ENCODE measurements at regions not wholly inside any gene's neighbourhood (a gene's known extent, or its start where the extent isn't known, plus 50 kb on each side); places are given as distances from the start of the nearest gene placed in this dataset.

DNA sequence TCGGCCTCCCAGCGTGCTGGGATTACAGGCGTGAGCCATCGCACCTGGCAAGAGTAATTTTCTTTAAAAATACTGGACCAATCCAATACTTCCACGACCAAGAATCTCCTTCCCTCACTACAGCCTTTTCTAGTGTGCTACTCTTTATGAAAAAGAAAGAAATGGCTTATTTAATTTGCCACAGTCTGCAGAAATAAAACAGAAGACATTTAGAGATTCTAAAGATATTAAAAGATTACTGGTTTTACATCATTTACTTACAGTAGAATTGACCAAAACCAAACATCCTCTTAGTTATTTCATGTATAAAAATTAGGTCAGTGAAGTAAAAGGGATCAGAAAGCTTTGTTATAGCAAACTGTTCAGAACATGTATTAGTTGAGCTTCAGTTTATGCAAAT is 679.6 kb downstream of the MAT2B start:
- Histone ChIP-seq H3K9me2 (ENCODE audit: insufficient read depth, low read length) (no peaks in the 10 kb centered on the region), H4K20me1 (ENCODE audit: insufficient read depth) (no peaks in the 10 kb centered on the region), H3K27me3 (ENCODE audit: insufficient read depth, low read depth, low read length) (no peaks in the 10 kb centered on the region), H3K36me3 (ENCODE audit: insufficient read depth, low read length) (no peaks in the 10 kb centered on the region), H3K27ac (ENCODE audit: low read length) (no peak overlapping the region), H3K79me2 (replicated peaks; ENCODE audit: insufficient read depth, low read length) (no peaks in the 10 kb centered on the region), H3K4me3 (ENCODE audit: low read length) (no peak overlapping the region), H2AFZ (ENCODE audit: low read depth, low read length) (no peak overlapping the region), H3K9ac (ENCODE audit: low read length) (no peak overlapping the region), H3F3A (ENCODE audit: insufficient read depth, low read length, poor library complexity, severe bottlenecking) (no peaks in the 10 kb centered on the region), H3K4me2 (ENCODE audit: low read length) (no peak overlapping the region), H3K9me3 (ENCODE audit: low read length) (no peaks in the 10 kb centered on the region)
- TF ChIP-seq TAF1 (IDR thresholded peaks at IDR 0.05; ENCODE audit: low read depth) = no peak
- TF ChIP-seq, protein P1, sequence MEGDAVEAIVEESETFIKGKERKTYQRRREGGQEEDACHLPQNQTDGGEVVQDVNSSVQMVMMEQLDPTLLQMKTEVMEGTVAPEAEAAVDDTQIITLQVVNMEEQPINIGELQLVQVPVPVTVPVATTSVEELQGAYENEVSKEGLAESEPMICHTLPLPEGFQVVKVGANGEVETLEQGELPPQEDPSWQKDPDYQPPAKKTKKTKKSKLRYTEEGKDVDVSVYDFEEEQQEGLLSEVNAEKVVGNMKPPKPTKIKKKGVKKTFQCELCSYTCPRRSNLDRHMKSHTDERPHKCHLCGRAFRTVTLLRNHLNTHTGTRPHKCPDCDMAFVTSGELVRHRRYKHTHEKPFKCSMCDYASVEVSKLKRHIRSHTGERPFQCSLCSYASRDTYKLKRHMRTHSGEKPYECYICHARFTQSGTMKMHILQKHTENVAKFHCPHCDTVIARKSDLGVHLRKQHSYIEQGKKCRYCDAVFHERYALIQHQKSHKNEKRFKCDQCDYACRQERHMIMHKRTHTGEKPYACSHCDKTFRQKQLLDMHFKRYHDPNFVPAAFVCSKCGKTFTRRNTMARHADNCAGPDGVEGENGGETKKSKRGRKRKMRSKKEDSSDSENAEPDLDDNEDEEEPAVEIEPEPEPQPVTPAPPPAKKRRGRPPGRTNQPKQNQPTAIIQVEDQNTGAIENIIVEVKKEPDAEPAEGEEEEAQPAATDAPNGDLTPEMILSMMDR (IDR thresholded peaks at IDR 0.05; ENCODE audit: poor library complexity, severe bottlenecking) = no peak
- TF ChIP-seq SMC3 (conservative IDR thresholded peaks at IDR 0.05; ENCODE audit: poor library complexity) = no peak
- TF ChIP-seq, protein P2, sequence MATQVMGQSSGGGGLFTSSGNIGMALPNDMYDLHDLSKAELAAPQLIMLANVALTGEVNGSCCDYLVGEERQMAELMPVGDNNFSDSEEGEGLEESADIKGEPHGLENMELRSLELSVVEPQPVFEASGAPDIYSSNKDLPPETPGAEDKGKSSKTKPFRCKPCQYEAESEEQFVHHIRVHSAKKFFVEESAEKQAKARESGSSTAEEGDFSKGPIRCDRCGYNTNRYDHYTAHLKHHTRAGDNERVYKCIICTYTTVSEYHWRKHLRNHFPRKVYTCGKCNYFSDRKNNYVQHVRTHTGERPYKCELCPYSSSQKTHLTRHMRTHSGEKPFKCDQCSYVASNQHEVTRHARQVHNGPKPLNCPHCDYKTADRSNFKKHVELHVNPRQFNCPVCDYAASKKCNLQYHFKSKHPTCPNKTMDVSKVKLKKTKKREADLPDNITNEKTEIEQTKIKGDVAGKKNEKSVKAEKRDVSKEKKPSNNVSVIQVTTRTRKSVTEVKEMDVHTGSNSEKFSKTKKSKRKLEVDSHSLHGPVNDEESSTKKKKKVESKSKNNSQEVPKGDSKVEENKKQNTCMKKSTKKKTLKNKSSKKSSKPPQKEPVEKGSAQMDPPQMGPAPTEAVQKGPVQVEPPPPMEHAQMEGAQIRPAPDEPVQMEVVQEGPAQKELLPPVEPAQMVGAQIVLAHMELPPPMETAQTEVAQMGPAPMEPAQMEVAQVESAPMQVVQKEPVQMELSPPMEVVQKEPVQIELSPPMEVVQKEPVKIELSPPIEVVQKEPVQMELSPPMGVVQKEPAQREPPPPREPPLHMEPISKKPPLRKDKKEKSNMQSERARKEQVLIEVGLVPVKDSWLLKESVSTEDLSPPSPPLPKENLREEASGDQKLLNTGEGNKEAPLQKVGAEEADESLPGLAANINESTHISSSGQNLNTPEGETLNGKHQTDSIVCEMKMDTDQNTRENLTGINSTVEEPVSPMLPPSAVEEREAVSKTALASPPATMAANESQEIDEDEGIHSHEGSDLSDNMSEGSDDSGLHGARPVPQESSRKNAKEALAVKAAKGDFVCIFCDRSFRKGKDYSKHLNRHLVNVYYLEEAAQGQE (IDR thresholded peaks at IDR 0.05; ENCODE audit: borderline replicate concordance) = no peak
- no peak for TF ChIP-seq POLR2AphosphoS5 (IDR thresholded peaks at IDR 0.05)
- no peak for TF ChIP-seq RAD21 (conservative IDR thresholded peaks at IDR 0.05)
- TF ChIP-seq MXI1 (conservative IDR thresholded peaks at IDR 0.05; ENCODE audit: poor library complexity, severe bottlenecking) = no peak
- TF ChIP-seq EP300 (conservative IDR thresholded peaks at IDR 0.05; ENCODE audit: poor library complexity, severe bottlenecking) = no peak
- TF ChIP-seq EZH2 (IDR thresholded peaks at IDR 0.05; ENCODE audit: borderline replicate concordance, insufficient read depth, low read length, poor library complexity, severe bottlenecking) = no peak

DNA sequence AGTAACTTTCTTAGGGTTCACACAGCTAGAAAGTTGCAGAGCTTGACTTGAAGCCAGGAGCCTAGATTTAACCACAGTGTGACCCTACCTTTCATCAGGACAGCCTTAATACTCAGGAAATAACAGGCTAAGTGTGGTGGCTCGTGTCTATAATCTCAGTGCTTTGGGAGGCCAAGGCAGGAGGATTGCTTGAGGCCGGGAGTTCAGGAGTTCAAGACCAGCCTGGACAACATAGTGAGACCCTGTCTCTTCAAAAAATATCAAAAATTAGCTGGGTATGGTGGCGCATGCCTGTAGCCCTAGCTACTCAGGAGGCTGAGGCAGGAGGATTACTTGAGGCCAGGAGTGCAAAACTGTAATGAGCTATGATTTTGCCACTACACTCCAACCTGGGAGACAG is 681.1 kb downstream of the MAT2B start:
- Histone ChIP-seq H3K9me2 (ENCODE audit: insufficient read depth, low read length) (no peaks in the 10 kb centered on the region), H3K27ac (ENCODE audit: low read length) (no peak overlapping the region), H3K36me3 (ENCODE audit: insufficient read depth, low read length) (no peaks in the 10 kb centered on the region), H3K79me2 (replicated peaks; ENCODE audit: insufficient read depth, low read length) (no peaks in the 10 kb centered on the region), H4K20me1 (ENCODE audit: insufficient read depth) (no peaks in the 10 kb centered on the region), H3K9me3 (ENCODE audit: low read length) (no peaks in the 10 kb centered on the region), H3K9ac (ENCODE audit: low read length) (no peak overlapping the region), H3F3A (ENCODE audit: insufficient read depth, low read length, poor library complexity, severe bottlenecking) (no peaks in the 10 kb centered on the region), H3K4me2 (ENCODE audit: low read length) (no peak overlapping the region), H3K27me3 (ENCODE audit: insufficient read depth, low read depth, low read length) (no peaks in the 10 kb centered on the region), H3K4me3 (ENCODE audit: low read length) (no peak overlapping the region), H2AFZ (ENCODE audit: low read depth, low read length) (no peak overlapping the region)
- TF ChIP-seq, protein P2 (IDR thresholded peaks at IDR 0.05; ENCODE audit: borderline replicate concordance) = no peak
- TF ChIP-seq MXI1 (conservative IDR thresholded peaks at IDR 0.05; ENCODE audit: poor library complexity, severe bottlenecking) (no peak), POLR2AphosphoS5 (IDR thresholded peaks at IDR 0.05) (no peak), RAD21 (conservative IDR thresholded peaks at IDR 0.05) (no peak), EP300 (conservative IDR thresholded peaks at IDR 0.05; ENCODE audit: poor library complexity, severe bottlenecking) (no peak), SMC3 (conservative IDR thresholded peaks at IDR 0.05; ENCODE audit: poor library complexity) (no peak), TAF1 (IDR thresholded peaks at IDR 0.05; ENCODE audit: low read depth) (no peak), EZH2 (IDR thresholded peaks at IDR 0.05; ENCODE audit: borderline replicate concordance, insufficient read depth, low read length, poor library complexity, severe bottlenecking) (no peak)
- TF ChIP-seq, protein P1 (IDR thresholded peaks at IDR 0.05; ENCODE audit: poor library complexity, severe bottlenecking) = no peak
